Right hindlimb (tissue), 1 donor: ENCODE measurements at regions not wholly inside any gene's neighbourhood (a gene's known extent, or its start where the extent isn't known, plus 50 kb on each side); places are given as distances from the start of the nearest gene placed in this dataset.
A peak's percentile ranks its signal among the peaks of the same experiment; 100 is the strongest.
"Not testable (repeated sequence)": the region's sequence is repeated elsewhere in the genome, so short reads cannot be mapped to it uniquely, and the experiment has no call there.

Experiments used
- DNase-seq: peaks from one replicate; pipeline ENCODE4 v3.0.0-alpha.2; 2018

DNA sequence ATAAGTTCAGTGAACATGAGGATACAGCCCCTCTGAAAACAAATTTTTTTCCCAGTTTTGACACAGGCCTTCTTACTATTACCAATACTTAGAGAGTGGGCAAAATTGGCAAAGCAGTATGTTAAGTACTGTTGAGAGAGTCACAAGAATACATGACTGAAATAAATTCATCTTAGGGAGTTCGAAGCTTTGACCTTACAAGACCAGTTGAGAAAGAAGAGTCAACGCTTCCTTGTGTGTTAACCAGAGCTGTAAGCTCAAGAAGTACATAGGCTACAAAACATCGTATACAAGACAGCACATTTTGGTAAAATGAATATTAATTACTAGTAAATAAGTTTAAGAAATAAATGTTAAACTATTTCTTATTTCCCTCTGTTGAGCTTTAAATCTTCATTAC is 164.4 kb upstream of the RORA start:
- no peak for DNase-seq

DNA sequence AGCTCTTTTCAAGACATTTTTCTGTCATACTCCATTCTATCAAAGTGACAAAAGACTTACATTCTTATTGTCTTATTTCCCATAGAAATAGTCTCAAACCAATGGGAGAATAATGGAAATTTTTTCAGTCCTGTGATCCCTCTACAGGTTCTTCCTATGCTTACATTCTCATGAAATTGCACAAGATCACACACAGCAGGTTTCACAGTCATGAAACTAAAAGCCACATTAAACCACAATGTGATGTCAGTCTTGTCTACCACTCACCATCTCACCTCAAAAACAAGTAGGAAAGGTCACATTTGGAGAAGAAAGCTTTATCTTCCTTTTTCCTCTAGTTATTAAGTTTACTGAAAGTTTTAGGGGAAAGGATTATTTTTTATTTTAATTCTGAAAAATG is 161.0 kb upstream of the RORA start:
- no peak for DNase-seq

DNA sequence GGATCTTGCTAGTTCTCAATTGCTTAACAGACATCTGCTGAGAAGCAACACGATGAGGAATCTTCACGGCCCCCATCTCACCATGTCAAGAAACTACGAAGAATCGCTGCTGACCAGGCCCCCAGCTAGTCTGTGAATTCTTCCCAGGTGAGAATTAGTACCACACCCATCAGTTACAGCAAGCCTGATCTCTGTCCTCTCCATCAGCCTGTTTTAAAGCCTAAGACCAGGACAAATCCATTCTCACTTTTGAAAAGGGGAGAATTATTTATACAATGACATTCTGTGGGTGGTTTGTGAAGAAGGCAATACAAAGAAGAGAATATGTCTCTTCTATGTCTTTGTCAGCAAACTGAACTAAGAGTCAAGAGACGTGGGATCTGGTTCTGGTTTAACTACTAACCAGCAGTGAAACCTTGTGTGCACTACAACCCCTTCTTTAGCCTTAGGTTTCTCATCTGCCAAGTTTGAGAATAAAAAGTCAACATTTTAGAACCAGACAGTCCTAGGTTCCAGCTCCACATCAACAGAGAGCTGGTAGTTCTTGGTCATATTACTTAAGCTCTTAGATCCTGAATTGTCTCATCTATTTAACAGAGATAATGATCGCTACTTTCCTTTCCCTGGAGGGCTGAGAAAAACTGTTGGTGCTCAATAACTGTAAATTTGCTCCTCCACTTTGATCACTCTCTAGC is 160.4 kb upstream of the RORA start:
- no peak for DNase-seq

DNA sequence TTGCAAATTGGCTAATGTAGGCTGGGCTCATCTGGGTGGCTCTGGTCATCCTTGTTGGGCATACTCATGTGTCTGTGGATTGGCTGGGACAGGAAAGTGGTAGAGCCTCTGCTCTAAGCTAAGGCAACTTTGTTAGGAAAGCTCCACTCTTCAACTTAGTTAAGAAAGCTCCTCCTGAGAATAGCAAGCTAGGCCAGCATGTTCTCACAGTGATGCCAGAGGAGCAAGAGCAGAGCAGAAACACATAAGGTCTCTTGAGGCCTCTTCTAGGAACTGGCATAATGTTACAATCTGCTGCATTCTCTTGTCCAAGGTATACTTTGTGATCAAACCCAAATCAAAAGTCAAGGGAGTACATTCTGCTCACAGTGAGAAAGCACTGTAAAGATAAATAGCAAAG is 158.6 kb upstream of the RORA start:
- no peak for DNase-seq

DNA sequence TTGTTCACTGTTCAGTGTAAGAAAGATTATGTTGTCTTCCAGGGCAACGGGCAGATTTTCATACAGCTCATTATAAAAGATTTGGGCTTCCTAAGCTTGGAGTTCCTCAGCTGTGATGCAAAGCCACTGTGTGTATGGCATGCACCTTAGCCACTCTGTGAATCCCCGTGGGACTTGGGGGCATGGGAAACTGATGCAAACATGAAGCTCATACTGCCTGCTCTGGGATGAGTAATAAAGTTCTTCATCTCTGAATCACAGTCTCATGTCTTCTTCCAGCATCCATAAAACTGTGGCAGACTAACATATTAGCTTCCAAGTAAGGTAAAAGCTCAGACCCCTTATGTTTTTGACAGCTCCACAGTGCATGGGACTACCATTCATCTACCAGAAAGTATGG is 154.3 kb upstream of the RORA start:
- no peak for DNase-seq

DNA sequence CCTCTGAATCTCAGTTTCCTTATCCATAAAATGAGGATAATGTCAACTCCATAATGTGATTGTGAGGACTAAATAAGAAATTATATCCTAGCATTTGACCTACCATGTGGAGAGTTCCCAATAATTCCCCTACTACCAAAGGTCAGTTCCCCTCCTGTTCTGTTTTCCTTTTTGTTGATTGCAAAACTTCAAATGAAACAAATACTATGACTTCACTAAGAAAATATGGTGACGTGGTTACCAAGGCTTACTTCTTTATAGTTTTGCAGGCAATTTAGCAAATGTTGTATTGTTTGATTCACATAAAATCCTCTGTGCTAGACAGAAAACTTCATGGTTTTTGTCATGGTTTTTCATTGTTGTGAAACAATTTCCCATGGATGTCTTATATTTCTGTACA is 153.8 kb upstream of the RORA start:
- DNase-seq = no peak

DNA sequence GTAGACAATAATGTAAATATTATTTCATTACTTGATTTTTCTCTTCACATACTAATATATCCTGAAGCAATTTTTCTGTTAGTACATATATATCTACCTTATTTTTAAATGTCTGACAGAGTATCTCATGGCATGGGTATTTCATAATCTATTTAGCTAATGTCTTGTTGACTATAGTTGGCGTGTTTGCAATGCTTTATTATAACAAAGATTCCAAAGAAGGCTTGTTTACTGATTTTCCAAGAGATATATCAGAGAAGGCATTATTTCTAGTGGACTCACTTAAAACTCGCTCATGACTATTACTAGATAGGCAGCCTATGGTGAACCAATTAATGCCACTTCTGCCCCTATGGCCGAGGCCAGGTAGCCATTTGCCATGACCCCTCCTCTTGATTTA is 152.4 kb upstream of the RORA start:
- no peak for DNase-seq

DNA sequence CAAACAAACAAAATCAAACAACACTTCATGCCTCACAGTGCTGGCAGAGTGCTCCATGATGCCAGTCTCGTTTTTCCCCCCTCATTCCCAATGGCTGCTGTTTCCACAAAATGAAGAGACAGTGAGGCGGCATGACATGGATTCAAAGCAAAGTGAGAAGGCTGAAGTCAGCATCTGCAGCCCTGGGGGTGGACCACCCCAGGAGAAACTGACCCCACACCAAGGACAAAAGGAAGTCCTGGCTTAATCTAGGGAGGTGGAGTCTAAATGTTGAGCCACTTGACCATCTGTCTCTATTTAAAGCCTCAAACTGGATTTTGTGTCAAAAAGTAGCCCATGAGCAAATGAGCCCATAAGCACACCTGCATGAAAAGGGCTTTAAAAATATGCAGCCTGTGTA is 151.2 kb upstream of the RORA start:
- no peak for DNase-seq

DNA sequence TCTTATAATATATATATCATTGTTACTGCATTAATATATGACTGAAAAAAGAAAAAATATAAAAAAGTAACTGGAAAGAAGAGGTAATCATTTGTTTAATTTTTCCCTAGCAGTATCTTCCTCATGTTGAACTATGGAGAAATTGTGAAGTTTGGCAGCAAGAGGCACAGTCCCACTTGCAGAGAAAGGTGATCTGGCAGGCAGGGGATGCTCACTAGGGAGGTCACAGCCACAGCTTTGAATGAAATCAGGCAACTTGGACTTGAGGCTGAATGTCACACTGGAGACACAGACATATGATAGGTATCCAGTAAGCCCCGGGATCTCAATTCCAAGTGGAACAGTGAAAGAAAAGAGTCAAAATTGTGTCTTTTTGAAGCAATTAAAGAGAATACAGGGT is 149.9 kb upstream of the RORA start:
- no peak for DNase-seq

DNA sequence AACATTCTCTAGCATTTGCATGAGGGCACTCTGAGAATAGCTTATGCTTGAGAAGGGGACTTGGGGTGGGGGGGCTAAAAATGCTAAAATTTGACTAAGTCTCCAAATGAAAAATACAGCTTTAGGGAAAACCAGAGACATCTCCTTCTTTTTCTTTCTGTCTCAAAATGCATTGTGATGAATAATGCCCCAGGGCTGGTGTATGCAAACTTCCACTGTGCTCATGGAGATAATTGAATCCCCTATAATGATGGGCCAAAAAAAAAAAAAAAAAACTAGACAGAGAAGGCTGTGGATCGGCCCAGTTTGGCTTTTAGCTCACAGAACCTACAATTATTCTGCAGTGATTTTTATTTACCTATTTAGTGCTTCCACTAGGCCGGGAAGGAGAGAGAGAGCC is 147.9 kb upstream of the RORA start:
- no peak for DNase-seq

DNA sequence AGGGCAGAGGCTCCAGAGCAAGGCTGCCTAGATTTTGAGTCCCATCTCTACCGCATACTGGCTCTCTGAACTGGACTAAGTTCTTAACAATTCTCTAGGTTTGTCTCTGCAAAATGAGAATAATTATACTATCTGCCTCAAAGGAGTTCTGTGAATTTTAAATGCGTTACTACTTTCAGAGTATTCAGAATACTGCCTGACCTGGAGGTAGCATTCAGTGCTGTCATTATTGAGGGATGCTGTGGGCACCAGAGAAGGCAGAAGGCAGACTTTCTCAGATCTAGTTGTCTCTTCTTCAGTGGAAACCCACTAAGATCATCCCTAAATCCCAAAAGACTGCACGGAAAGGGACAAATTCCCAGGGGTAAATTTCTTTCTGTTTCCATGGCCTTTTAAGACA is 147.4 kb upstream of the RORA start:
- DNase-seq = no peak

DNA sequence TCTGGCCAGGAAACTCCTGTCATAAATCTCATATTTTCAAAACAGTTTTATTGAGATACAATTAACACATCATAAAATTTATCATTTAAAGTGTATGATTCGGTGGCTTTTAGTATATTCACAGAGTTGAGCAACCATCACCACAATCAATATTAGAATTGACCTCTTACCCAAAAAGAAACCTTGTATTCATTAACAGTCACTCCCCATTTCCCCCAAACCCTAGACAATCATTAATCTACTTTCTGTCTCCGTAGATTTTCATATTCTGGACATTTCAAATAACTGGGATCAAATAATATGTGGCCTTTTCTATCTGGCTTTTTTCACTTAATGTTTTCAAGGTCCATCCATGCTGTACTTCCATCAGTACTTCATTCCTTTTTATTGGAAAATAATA is 145.7 kb upstream of the RORA start:
- DNase-seq = no peak

DNA sequence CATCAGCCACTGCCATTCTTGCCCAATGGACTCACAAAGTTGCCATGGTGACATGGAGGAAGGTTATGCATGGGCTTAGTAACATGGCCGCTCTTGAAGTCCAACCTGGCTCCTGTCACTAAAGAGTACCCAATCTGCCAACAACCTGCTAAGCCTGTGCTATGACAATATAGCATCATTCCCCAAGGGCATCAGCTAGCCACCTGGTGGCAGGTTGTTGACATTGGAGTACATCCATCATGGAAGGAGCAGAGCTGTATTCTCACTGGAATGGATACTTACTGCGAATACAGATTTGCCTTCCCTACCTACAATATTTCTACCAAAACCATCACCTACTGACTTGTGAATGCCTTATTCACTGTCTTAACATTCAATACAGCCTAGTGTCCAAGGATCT is 138.9 kb upstream of the RORA start:
- DNase-seq = no peak

DNA sequence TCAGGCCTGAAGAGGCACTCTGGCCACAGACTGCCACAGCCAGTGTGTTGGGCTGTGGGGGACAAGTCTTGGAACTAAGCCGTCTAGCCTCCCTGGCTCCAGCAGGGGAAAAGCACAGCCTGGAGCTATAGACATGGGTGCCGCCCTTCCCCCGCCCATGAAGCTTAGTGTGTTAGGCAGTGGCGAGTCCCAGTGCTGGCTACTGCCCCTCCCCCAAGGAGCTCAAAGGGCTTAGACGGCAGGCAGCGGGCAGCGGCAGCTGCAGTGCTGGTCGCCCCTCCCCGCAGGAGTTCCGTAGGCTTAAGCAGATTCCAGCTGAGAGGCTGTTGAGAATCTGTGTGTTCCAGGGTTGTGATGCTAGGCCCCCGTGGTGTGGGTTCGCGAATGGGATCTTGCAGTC is 135.8 kb upstream of the RORA start:
- peak; percentile 51 for DNase-seq

DNA sequence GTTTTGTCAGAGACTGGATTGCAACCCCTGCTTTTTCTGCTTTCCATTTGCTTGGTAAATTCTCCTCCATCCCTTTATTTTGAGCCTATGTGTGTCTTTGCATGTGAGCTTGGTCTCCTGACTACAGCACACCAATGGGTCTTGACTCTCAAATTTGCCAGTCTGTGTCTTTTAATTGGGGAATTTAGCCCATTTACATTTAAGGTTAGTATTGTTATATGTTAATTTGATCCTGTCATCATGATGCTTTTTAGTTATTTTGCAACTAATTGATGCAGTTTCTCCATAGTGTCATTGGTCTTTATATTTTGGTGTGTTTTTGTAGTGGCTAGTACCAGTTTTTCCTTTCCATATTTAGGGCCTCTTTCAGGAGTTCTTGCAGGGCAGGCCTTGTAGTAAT is 133.8 kb upstream of the RORA start:
- not testable (repeated sequence) for DNase-seq

DNA sequence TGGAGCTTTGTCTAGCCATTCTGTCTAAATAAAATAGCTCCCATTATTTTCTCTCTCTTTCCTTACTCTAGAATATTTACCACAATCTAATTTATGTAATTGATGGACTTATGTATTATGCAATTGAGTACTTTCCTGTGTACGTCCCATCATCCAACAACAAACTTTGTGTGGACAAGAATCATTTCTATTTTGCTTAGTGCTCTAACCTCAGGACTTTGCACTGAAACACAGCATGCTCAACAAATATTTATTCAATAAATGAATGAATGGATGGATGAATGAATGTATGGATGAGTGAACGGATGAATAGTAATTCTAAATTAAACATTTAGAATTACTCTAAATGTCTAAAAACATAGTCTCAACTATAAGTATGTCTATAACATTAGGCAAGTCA is 115.2 kb upstream of the RORA start:
- DNase-seq = no peak

DNA sequence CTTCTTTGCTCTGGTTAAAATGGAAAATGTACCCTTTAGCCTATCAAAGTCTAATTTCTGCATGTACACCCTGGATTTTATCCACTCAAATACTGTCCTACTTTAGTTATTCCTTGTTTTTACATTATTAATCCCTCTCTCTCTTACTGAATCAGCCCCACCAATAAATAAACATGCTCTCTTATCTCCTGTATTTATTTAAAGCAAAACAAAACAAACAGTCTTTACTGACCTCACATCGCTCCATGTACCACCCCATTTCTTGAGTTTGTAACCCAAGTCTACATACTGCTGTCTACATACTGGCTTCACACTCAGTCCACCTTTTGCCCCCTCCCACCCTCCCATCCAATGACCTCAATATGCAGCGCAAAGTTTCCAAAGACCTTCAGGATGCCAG is 113.3 kb upstream of the RORA start:
- DNase-seq = no peak

DNA sequence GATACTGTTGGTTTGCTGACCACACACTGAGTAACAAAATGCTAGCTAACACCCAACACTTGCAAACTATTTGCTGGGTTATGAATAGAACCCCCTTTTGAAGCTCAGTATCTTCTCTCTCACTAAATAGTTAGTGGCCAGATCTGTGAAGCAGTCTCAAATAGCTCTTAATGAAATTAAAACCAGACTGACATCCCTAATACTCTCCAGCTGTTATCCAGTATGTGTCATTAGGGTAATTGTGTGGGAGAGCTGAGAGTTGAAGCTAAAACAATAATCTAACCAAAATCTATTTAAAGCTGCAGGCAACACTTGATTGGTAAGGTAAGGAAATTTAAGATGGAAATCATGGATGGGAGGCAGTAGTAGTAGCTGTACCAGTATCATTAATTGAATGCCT is 110.4 kb upstream of the RORA start:
- no peak for DNase-seq

DNA sequence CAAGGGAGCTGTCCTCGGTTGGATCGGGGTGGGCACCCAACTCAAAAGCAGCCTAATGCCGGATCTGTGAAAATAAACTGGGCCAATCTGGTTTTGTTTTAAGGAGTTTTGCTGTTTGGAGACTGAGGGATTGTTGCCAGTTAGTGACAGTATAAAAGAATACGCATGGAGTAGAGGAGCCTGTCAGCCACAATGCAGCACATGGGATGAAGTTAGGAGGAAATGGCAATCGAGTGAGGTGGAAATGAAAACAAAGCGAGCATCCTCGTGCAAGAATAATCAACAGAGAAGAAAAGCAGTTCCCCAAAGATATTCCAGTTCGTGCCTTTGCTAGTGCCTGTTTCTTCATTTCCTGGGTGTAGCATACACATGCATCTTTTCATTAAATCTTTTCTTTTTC is 108.4 kb upstream of the RORA start:
- no peak for DNase-seq

DNA sequence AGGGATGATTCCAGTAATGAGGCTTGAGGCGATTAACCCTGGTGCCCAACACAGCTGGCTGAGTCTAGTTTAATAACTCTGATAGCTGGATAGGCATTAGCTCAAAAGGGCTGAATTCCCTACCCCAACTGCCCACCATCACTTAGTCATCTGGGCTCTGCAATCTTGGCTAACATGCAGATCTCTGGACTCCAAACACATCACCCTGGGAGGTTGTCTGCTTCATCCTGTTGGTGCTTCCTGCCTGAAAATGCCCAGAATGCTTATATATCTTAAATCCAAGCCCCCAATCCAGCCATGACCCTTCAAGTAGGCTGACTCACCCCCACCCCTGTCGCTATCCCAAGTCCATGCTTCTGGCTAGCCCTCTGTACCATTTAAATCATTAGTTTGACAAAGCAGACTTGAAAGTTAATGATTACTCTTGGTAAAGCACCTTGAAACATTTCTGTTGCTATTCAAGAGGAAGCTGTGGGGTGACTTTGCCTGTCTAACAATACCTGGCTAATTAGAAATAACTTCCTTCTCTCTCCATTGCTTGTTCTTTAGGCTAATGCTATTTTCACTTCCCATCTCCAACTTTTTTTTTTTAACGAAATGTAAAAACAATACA is 107.0 kb upstream of the RORA start:
- no peak for DNase-seq

DNA sequence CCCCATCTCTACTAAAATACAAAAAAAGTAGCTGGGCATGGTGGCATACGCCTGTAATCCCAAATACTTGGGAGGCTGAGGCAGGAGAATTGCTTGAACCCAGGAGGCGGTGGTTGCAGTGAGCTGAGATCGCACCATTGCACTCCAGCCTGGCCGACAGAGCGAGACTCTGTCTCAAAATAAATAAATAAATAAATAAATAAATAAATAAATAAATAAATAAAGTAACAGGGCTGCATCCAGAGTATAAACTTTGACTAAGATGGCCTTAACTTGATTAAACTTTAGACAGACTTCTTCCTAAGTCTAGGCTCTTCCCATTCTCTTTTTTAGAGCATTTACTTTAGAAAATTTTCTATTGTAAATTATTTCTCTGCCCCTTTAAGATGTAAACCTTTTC is 105.6 kb upstream of the RORA start:
- DNase-seq = not testable (repeated sequence)

DNA sequence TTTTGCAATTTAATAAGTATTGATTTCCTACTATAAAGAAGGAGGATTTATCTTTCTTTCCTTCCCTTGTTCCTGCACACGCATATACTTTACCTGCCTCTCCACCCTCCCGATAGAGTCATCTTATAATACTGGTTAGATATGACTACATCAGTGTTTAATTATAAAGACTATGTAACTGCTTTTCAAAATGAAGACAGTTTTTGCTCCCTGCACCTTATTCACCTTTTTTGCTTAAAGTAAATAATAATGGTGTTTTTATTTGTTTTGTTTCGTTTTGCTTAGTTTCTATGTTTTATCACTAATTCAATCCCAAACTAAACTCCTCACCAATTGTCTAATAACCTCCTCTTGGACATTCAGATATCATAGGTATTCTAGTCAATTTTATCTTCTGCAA is 101.9 kb upstream of the RORA start:
- no peak for DNase-seq

DNA sequence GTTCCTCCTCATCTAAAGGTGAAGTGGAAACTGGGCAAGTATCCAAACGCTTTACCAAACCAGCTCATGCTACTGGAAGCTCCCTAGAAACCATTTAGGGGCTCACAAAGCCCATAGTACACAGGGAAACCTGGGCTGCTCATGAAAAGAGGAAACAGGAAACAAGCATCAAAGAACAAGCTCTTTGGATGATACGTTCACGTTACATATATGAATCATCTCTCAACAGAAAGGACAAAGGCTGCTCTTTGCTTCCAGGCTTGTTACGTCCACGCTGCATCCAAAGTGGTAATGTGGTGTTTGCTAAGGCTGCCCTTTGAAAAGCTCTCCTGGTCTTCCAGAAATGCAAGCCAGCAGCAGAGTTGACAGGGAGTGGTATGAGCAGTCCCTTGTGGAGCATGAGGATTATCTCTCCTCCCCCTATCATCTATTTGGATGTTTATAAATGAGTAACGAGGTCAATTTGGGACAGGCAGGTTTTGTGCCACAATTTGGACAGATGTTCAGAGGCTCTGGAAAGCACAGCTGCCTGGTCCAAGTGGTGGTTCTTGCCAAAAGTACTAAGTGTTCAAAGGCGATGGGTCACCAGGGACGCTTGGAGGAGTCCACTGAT is 98.0 kb upstream of the RORA start:
- DNase-seq = no peak

DNA sequence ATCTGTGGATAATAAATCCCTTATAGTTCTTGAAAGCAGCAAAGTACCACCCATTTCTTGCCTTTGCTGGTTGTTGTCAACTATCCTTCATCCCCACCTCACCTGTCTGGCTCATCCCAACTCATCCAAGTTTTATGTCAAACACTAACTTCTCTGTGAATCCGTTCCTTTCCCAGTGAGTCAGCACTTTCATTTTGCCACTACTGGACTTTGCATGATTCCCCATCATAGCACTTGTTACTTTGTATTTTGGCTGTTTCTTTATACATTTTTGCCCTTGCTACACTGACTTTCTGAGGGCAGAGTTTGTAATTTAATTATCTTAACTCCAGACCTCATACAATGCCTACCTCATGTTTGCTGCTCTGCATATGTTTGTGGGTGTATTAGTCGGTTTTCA is 90.8 kb upstream of the RORA start:
- no peak for DNase-seq
